HG02623 (cell line): ENCODE measurements at regions not wholly inside any gene's neighbourhood (a gene's known extent, or its start where the extent isn't known, plus 50 kb on each side); places are given as distances from the start of the nearest gene placed in this dataset.

Source experiments
- ATAC-seq: cut with Tn5 transposase; IDR thresholded peaks from one replicate; pipeline ENCODE4 v1.9.1; 2021; ENCODE audit warnings: moderate library complexity; ENCODE audit not compliant: unreplicated experiment

GRCh38 chr6:56347526-56347925 lies 100.1 kb upstream of the COL21A1 start:
- ATAC-seq, result no peak

GRCh38 chr6:56346958-56347357 lies 99.6 kb upstream of the COL21A1 start:
- no peak for ATAC-seq

- ATAC-seq, result no peak
Measured at GRCh38 chr6:56345376-56345995, 98.1 kb upstream of the COL21A1 start.

GRCh38 chr6:56343295-56343694 lies 95.9 kb upstream of the COL21A1 start:
- no peak for ATAC-seq

GRCh38 chr6:56339524-56339923 lies 92.1 kb upstream of the COL21A1 start:
- ATAC-seq, result no peak

GRCh38 chr6:56335726-56336125 lies 88.3 kb upstream of the COL21A1 start:
- ATAC-seq, result no peak

- ATAC-seq, result no peak
Measured at GRCh38 chr6:56334937-56335336, 87.6 kb upstream of the COL21A1 start.

GRCh38 chr6:56329271-56330050 lies 82.1 kb upstream of the COL21A1 start:
- ATAC-seq, result no peak

- ATAC-seq, result no peak
Measured at GRCh38 chr6:56328728-56329090, 81.3 kb upstream of the COL21A1 start.

- ATAC-seq, result no peak
Measured at GRCh38 chr6:56327946-56328727, 80.8 kb upstream of the COL21A1 start.

- ATAC-seq, result no peak
Measured at GRCh38 chr6:56324396-56324795, 77.0 kb upstream of the COL21A1 start.

- ATAC-seq, result no peak
Measured at GRCh38 chr6:56318851-56319250, 71.5 kb upstream of the COL21A1 start.

GRCh38 chr6:56314683-56315523 lies 67.5 kb upstream of the COL21A1 start:
- ATAC-seq, result no peak

GRCh38 chr6:56311533-56312448 lies 64.4 kb upstream of the COL21A1 start:
- ATAC-seq, result no peak

GRCh38 chr6:56311061-56311460 lies 63.7 kb upstream of the COL21A1 start:
- ATAC-seq, result no peak

GRCh38 chr6:56310241-56310640 lies 62.9 kb upstream of the COL21A1 start:
- no peak for ATAC-seq

- no peak for ATAC-seq
Measured at GRCh38 chr6:56299916-56300315, 52.5 kb upstream of the COL21A1 start.

GRCh38 chr6:56297022-56297989 lies 49.9 kb upstream of the COL21A1 start:
- ATAC-seq, result no peak
